MG63 (cell line): ENCODE measurements at regions not wholly inside any gene's neighbourhood (a gene's known extent, or its start where the extent isn't known, plus 50 kb on each side); places are given as distances from the start of the nearest gene placed in this dataset.
A peak's percentile ranks its signal among the peaks of the same experiment; 100 is the strongest.

Source experiments
- DNase-seq: peaks from one replicate; pipeline ENCODE4 v3.0.0-alpha.2; 2020
- H3K27me3 ChIP-seq: fragments of 250-450 bp; sonication (Bioruptor Pico); 2 replicates; pipeline ENCODE4 v1.5.1; 2020; ENCODE audit warnings: mild to moderate bottlenecking, moderate library complexity
- H3K36me3 ChIP-seq: fragments of 250-450 bp; sonication (Bioruptor Pico); 2 replicates; pipeline ENCODE4 v1.5.1; 2020; ENCODE audit warnings: mild to moderate bottlenecking, moderate library complexity
- H3K4me3 ChIP-seq: fragments of 250-450 bp; sonication (Bioruptor Pico); 2 replicates; pipeline ENCODE4 v1.5.1; 2020; ENCODE audit warnings: mild to moderate bottlenecking, moderate library complexity
- H3K9me3 ChIP-seq: fragments of 250-450 bp; sonication (Bioruptor Pico); 2 replicates; pipeline ENCODE4 v1.5.1; 2020; ENCODE audit warnings: mild to moderate bottlenecking, moderate library complexity

DNA sequence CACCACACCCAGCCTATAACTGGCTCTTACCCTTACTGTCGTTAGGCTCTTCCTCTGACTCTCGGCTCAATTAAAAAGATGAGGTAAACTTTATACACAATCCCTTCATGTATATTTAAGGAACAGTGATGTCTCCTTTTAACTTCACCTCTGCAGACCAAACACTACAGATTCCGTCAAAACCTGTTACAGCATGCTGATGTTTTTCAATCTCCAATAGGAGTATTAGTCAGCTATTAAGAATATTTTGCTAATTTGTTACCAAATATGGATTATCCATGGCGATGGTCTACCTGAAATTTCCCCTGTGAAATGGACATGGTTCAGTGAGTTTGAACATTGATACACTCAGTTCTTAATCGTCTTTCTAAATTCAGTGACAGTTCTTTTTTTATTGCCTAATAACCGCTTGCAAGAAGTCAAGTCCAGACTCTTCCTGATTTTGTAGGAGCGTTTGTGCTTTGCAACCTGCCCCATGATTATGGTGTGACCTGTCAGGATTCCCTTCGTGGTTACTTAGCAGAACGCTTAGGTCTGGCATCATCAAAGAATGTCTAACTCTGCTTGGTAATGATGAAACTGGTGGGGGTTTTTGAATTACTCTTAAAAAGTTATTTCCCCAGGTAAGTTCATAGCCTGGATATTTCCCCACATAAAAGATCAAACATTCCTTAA lies 72.2 kb upstream of the STOX2 start:
- H3K4me3 ChIP-seq = no peak overlapping the region
- DNase-seq = no peak
- no peaks in the 10 kb centered on the region for H3K27me3 ChIP-seq
- no peaks in the 10 kb centered on the region for H3K36me3 ChIP-seq
- no peaks in the 10 kb centered on the region for H3K9me3 ChIP-seq

DNA sequence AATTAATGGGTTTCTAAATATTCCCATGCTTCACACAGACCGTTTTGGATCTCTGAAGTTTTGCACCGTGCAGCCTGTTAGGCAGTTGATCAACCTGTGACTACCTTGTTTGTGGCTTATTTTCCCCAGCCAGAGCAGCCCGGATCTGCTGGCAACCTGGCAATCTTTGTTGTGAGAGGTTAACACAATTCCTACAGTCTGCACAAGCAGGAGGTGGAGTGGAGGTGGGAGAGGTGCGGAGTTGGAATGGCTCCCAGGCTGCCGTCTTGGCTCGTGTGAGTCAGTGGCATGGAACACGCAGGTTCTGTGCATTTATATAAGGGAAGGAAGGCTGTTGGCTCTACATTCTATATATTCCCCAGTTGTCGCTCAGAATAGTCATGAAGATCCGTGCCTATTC lies 70.9 kb upstream of the STOX2 start:
- DNase-seq = no peak
- Histone ChIP-seq H3K27me3 (no peaks in the 10 kb centered on the region), H3K9me3 (no peaks in the 10 kb centered on the region), H3K36me3 (no peaks in the 10 kb centered on the region), H3K4me3 (no peak overlapping the region)

- Histone ChIP-seq H3K27me3 (no peaks in the 10 kb centered on the region), H3K36me3 (no peaks in the 10 kb centered on the region), H3K4me3 (no peak overlapping the region), H3K9me3 (no peaks in the 10 kb centered on the region)
- DNase-seq = no peak
Measured at GRCh38 chr4:183837222-183837621, 67.9 kb upstream of the STOX2 start.

DNA sequence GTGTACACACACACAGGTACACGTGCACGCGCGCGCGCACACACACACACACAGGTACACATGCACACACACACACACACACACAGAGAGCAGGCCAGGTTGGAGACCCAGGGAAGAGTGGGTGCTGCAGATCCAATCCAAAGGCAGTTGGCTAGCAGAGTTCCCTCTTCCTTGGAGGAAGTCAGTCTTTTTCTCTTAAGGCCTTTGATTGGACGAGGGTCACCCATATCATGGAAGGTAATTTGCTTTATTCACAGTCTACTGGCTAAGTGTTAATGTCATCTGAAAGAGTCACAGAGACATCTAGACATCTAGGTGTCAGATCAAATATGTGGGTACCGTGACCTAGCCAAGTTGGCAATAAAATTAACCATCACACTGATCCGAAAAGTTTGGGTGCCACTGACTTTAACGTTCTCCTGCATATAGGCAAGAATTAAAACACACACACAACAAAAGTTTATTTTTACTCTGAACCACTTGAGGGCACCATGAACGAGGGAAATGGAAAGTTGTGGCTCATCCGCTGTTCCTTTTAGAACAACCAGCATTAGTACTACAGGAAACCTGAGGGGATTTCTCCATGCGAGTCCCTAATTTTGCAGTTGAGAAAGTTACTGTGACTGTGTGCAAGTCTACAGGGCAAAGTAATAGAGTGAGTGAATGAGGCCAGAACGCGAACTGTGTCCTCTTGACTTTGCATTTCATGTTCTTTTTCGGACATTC lies 66.0 kb upstream of the STOX2 start:
- Histone ChIP-seq H3K36me3 (no peaks in the 10 kb centered on the region), H3K9me3 (no peaks in the 10 kb centered on the region), H3K4me3 (no peak overlapping the region), H3K27me3 (no peaks in the 10 kb centered on the region)
- DNase-seq = no peak

DNA sequence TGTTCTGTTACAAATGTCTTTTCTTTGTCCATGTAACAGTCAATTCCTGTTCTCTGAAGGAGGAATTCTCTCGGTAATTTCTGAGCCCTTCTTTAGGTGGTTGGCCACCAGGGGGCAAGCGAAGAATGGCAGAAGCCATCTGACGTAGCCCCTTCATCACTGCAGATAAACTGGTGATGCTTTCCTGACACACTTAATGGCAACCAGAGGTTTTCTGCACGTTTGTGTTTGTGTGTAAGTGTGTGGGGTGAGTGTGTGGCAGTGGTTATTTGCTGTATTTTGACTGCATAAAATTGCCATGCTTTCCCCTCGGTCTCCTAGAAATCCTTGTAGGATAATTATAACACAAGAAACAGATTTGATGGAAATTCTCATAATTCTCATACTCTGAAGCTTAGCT lies 64.8 kb upstream of the STOX2 start:
- H3K9me3 ChIP-seq = no peaks in the 10 kb centered on the region
- H3K27me3 ChIP-seq = no peaks in the 10 kb centered on the region
- H3K4me3 ChIP-seq = no peak overlapping the region
- no peaks in the 10 kb centered on the region for H3K36me3 ChIP-seq
- peak; percentile 54 for DNase-seq

- no peak for DNase-seq
- H3K27me3 ChIP-seq = no peaks in the 10 kb centered on the region
- H3K36me3 ChIP-seq = no peaks in the 10 kb centered on the region
- no peaks in the 10 kb centered on the region for H3K9me3 ChIP-seq
- no peak overlapping the region for H3K4me3 ChIP-seq
Measured at GRCh38 chr4:183841001-183841400, 64.1 kb upstream of the STOX2 start.

DNA sequence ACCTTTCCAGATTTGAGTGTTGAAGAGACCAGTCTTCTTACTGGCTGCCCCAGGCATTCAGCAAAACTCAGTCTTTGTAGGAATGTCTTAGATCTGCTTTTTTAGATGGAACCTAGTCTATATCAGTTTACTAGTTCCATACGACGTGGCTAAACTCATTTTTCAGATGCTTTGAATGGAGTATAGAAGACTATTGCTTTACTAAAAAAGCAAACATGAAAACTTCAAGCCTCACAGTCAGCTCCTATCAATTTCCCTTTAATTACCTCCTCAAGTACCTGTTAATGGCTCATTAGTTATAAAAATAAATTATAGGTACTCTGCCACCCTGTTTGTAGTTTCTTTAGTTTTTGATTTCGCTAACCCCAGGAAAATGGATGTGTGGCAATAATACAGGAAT lies 63.0 kb upstream of the STOX2 start:
- no peak for DNase-seq
- Histone ChIP-seq H3K27me3 (no peaks in the 10 kb centered on the region), H3K36me3 (no peaks in the 10 kb centered on the region)

GRCh38 chr4:183843248-183843671 lies 61.8 kb upstream of the STOX2 start:
- DNase-seq = no peak
- H3K27me3 ChIP-seq = no peaks in the 10 kb centered on the region
- H3K36me3 ChIP-seq = no peaks in the 10 kb centered on the region
- H3K9me3 ChIP-seq = peaks cover 2% of the 10 kb centered on the region; the same call in 1 of the 2 replicates
- H3K4me3 ChIP-seq = no peak overlapping the region

More for the DNA sequence above, 63.0 kb upstream of the STOX2 start:
- Histone ChIP-seq H3K9me3 (peaks cover 2% of the 10 kb centered on the region; the same call in 1 of the 2 replicates), H3K4me3 (no peak overlapping the region)

GRCh38 chr4:183846951-183847350 lies 58.2 kb upstream of the STOX2 start:
- Histone ChIP-seq H3K4me3 (no peak overlapping the region), H3K36me3 (no peaks in the 10 kb centered on the region)
- no peak for DNase-seq

GRCh38 chr4:183848805-183849204 lies 56.3 kb upstream of the STOX2 start:
- peaks cover 2% of the 10 kb centered on the region; the same call in 1 of the 2 replicates for H3K9me3 ChIP-seq
- no peaks in the 10 kb centered on the region; the same call in 1 of the 2 replicates for H3K27me3 ChIP-seq
- DNase-seq = no peak
- no peaks in the 10 kb centered on the region for H3K36me3 ChIP-seq
- no peak overlapping the region for H3K4me3 ChIP-seq

More at GRCh38 chr4:183846951-183847350, 58.2 kb upstream of the STOX2 start:
- Histone ChIP-seq H3K27me3 (no peaks in the 10 kb centered on the region; the same call in 1 of the 2 replicates), H3K9me3 (peaks cover 2% of the 10 kb centered on the region; the same call in 1 of the 2 replicates)

DNA sequence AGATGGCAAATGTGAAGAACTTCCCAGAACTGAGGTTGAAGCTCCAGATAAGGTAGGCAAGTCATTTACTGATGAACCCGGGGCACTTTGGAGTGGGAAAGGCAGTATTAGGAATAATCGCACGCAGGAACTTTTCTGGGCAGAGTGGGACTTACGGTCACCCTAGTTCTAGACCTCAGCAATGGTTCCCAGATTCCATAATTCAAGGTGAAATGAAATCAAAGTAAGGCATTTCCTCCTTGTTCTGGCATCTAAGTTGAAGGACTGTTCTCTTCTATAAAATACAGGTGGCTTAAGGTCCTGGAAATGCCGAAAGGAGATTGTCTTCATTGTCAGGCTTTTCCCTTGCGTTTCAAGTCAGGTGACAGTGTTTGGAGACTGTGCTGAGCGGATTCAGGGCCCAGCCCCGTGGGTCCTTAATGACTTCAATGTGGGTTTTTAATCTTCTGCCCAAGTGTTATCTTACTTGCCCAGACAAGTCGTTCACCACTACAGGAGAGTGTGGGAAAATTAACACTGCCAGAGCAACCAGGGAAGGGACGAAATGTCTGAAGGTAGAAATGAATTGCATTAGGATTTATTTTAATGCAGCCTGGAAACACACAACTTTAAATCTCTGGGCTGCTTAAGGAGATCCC lies 52.1 kb upstream of the STOX2 start:
- H3K27me3 ChIP-seq = no peaks in the 10 kb centered on the region; the same call in 1 of the 2 replicates
- H3K36me3 ChIP-seq = no peaks in the 10 kb centered on the region
- no peaks in the 10 kb centered on the region for H3K9me3 ChIP-seq
- no peak overlapping the region for H3K4me3 ChIP-seq
- DNase-seq = no peak

DNA sequence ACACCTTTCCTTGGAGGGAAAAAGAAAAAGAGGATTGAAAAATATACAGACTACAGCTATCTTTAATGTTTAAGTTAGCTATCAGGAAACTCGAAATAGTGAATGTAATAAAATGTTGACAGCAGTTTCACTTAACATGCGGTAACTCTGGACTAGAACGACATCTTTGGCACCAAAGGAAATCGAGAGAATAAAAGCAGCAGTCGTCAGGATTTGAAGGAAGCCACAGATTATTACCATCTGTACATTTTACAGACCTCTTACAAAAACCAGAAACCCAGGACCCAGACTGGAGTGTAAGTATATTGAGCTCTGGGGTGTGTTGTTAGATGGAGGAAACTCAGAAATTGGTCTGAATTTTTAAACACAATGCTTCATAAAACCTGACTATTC lies 51.6 kb upstream of the STOX2 start:
- no peaks in the 10 kb centered on the region; the same call in 1 of the 2 replicates for H3K27me3 ChIP-seq
- H3K9me3 ChIP-seq = no peaks in the 10 kb centered on the region
- no peak for DNase-seq
- no peaks in the 10 kb centered on the region for H3K36me3 ChIP-seq
- no peak overlapping the region for H3K4me3 ChIP-seq
